ENCODE measurements at regions not wholly inside any gene's neighbourhood (a gene's known extent, or its start where the extent isn't known, plus 50 kb on each side); places are given as distances from the start of the nearest gene placed in this dataset.

GRCh38 chr18:8969639-8970390 is 132.7 kb upstream of the NDUFV2 start:
- H3K27me3 Mint-ChIP-seq: peaks cover 39% of the 10 kb centered on the region
- ATAC-seq (replicated peaks; ENCODE audit: extremely low read depth, poor library complexity, severe bottlenecking) (no peak), DNase-seq (ENCODE audit: low spot score in 2 of 2) (no peak)
- H3K36me3 Mint-ChIP-seq (ENCODE audit: insufficient read depth): no peaks in the 10 kb centered on the region
- no peaks in the 10 kb centered on the region for H3K4me1 Mint-ChIP-seq
- H3K4me3 Mint-ChIP-seq: no peak overlapping the region
- no peak overlapping the region for H3K27ac Mint-ChIP-seq (ENCODE audit: low read depth)
- H3K9me3 Mint-ChIP-seq: peaks cover 4% of the 10 kb centered on the region

- H3K4me3 Mint-ChIP-seq: no peak overlapping the region
- DNase-seq (ENCODE audit: low spot score in 2 of 2): no peak
- H3K9me3 Mint-ChIP-seq: peaks cover 4% of the 10 kb centered on the region
- no peaks in the 10 kb centered on the region for H3K4me1 Mint-ChIP-seq
- no peak for ATAC-seq (replicated peaks; ENCODE audit: extremely low read depth, poor library complexity, severe bottlenecking)
- H3K36me3 Mint-ChIP-seq (ENCODE audit: insufficient read depth): no peaks in the 10 kb centered on the region
- H3K27me3 Mint-ChIP-seq: peaks cover 39% of the 10 kb centered on the region
- no peak overlapping the region for H3K27ac Mint-ChIP-seq (ENCODE audit: low read depth)
Measured at GRCh38 chr18:8970843-8971242, 131.7 kb upstream of the NDUFV2 start.

GRCh38 chr18:8972116-8972515 is 130.4 kb upstream of the NDUFV2 start:
- H3K27me3 Mint-ChIP-seq: peaks cover 31% of the 10 kb centered on the region
- H3K4me1 Mint-ChIP-seq: no peaks in the 10 kb centered on the region
- H3K4me3 Mint-ChIP-seq: no peak overlapping the region
- ATAC-seq (replicated peaks; ENCODE audit: extremely low read depth, poor library complexity, severe bottlenecking) (no peak), DNase-seq (ENCODE audit: low spot score in 2 of 2) (no peak)
- no peak overlapping the region for H3K27ac Mint-ChIP-seq (ENCODE audit: low read depth)
- H3K9me3 Mint-ChIP-seq: peaks cover 4% of the 10 kb centered on the region
- H3K36me3 Mint-ChIP-seq (ENCODE audit: insufficient read depth): no peaks in the 10 kb centered on the region

GRCh38 chr18:8974279-8974678 is 128.2 kb upstream of the NDUFV2 start:
- H3K9me3 Mint-ChIP-seq: peaks cover 4% of the 10 kb centered on the region

GRCh38 chr18:8974696-8975095 is 127.8 kb upstream of the NDUFV2 start:
- ATAC-seq (replicated peaks; ENCODE audit: extremely low read depth, poor library complexity, severe bottlenecking) (no peak), DNase-seq (ENCODE audit: low spot score in 2 of 2) (no peak)
- Mint-ChIP-seq H3K27me3 (peaks cover 27% of the 10 kb centered on the region), H3K9me3 (peaks cover 4% of the 10 kb centered on the region), H3K4me3 (no peak overlapping the region), H3K27ac (ENCODE audit: low read depth) (no peak overlapping the region), H3K36me3 (ENCODE audit: insufficient read depth) (no peaks in the 10 kb centered on the region), H3K4me1 (no peaks in the 10 kb centered on the region)

More at GRCh38 chr18:8974279-8974678, 128.2 kb upstream of the NDUFV2 start:
- Mint-ChIP-seq H3K4me1 (no peaks in the 10 kb centered on the region), H3K4me3 (no peak overlapping the region), H3K36me3 (ENCODE audit: insufficient read depth) (no peaks in the 10 kb centered on the region), H3K27ac (ENCODE audit: low read depth) (no peak overlapping the region), H3K27me3 (peaks cover 23% of the 10 kb centered on the region)
- ATAC-seq (replicated peaks; ENCODE audit: extremely low read depth, poor library complexity, severe bottlenecking) (no peak), DNase-seq (ENCODE audit: low spot score in 2 of 2) (no peak)

- no peak for ATAC-seq (replicated peaks; ENCODE audit: extremely low read depth, poor library complexity, severe bottlenecking)
- peaks cover 4% of the 10 kb centered on the region for H3K9me3 Mint-ChIP-seq
- H3K27me3 Mint-ChIP-seq: peaks cover 37% of the 10 kb centered on the region
- H3K27ac Mint-ChIP-seq (ENCODE audit: low read depth): no peak overlapping the region
- H3K4me1 Mint-ChIP-seq: no peaks in the 10 kb centered on the region
- no peaks in the 10 kb centered on the region for H3K36me3 Mint-ChIP-seq (ENCODE audit: insufficient read depth)
- no peak for DNase-seq (ENCODE audit: low spot score in 2 of 2)
- no peak overlapping the region for H3K4me3 Mint-ChIP-seq
Measured at GRCh38 chr18:8975624-8976023, 126.9 kb upstream of the NDUFV2 start.

GRCh38 chr18:8976606-8977005 is 125.9 kb upstream of the NDUFV2 start:
- H3K36me3 Mint-ChIP-seq (ENCODE audit: insufficient read depth): no peaks in the 10 kb centered on the region
- DNase-seq (ENCODE audit: low spot score in 2 of 2) (no peak), ATAC-seq (replicated peaks; ENCODE audit: extremely low read depth, poor library complexity, severe bottlenecking) (no peak)
- peaks cover 37% of the 10 kb centered on the region for H3K27me3 Mint-ChIP-seq
- H3K27ac Mint-ChIP-seq (ENCODE audit: low read depth): no peak overlapping the region
- H3K4me3 Mint-ChIP-seq: no peak overlapping the region
- H3K9me3 Mint-ChIP-seq: peaks cover 4% of the 10 kb centered on the region
- H3K4me1 Mint-ChIP-seq: no peaks in the 10 kb centered on the region

- Mint-ChIP-seq H3K27ac (ENCODE audit: low read depth) (no peak overlapping the region), H3K9me3 (peaks cover 4% of the 10 kb centered on the region), H3K4me3 (no peak overlapping the region), H3K27me3 (peaks cover 37% of the 10 kb centered on the region), H3K36me3 (ENCODE audit: insufficient read depth) (no peaks in the 10 kb centered on the region), H3K4me1 (no peaks in the 10 kb centered on the region)
- DNase-seq (ENCODE audit: low spot score in 2 of 2) (no peak), ATAC-seq (replicated peaks; ENCODE audit: extremely low read depth, poor library complexity, severe bottlenecking) (no peak)
Measured at GRCh38 chr18:8977166-8977565, 125.3 kb upstream of the NDUFV2 start.

GRCh38 chr18:8977701-8978100 is 124.8 kb upstream of the NDUFV2 start:
- ATAC-seq (replicated peaks; ENCODE audit: extremely low read depth, poor library complexity, severe bottlenecking) (no peak), DNase-seq (ENCODE audit: low spot score in 2 of 2) (no peak)
- Mint-ChIP-seq H3K4me3 (no peak overlapping the region), H3K9me3 (peaks cover 3% of the 10 kb centered on the region), H3K27ac (ENCODE audit: low read depth) (no peak overlapping the region), H3K36me3 (ENCODE audit: insufficient read depth) (no peaks in the 10 kb centered on the region), H3K4me1 (no peaks in the 10 kb centered on the region), H3K27me3 (peaks cover 33% of the 10 kb centered on the region)

- DNase-seq (ENCODE audit: low spot score in 2 of 2) (no peak), ATAC-seq (replicated peaks; ENCODE audit: extremely low read depth, poor library complexity, severe bottlenecking) (no peak)
- Mint-ChIP-seq H3K36me3 (ENCODE audit: insufficient read depth) (no peaks in the 10 kb centered on the region), H3K27me3 (peaks cover 26% of the 10 kb centered on the region), H3K9me3 (no peaks in the 10 kb centered on the region), H3K4me1 (no peaks in the 10 kb centered on the region), H3K27ac (ENCODE audit: low read depth) (no peak overlapping the region), H3K4me3 (no peak overlapping the region)
Measured at GRCh38 chr18:8978394-8978793, 124.1 kb upstream of the NDUFV2 start.

GRCh38 chr18:8979258-8979988 is 123.1 kb upstream of the NDUFV2 start:
- H3K27me3 Mint-ChIP-seq: peaks cover 16% of the 10 kb centered on the region
- ATAC-seq (replicated peaks; ENCODE audit: extremely low read depth, poor library complexity, severe bottlenecking) (no peak), DNase-seq (ENCODE audit: low spot score in 2 of 2) (no peak)
- H3K4me1 Mint-ChIP-seq: no peaks in the 10 kb centered on the region
- no peak overlapping the region for H3K4me3 Mint-ChIP-seq
- peaks cover 2% of the 10 kb centered on the region for H3K36me3 Mint-ChIP-seq (ENCODE audit: insufficient read depth)
- no peaks in the 10 kb centered on the region for H3K9me3 Mint-ChIP-seq
- H3K27ac Mint-ChIP-seq (ENCODE audit: low read depth): no peak overlapping the region

- H3K4me3 Mint-ChIP-seq: no peak overlapping the region
- DNase-seq (ENCODE audit: low spot score in 2 of 2): no peak
- H3K27me3 Mint-ChIP-seq: peaks cover 14% of the 10 kb centered on the region
- no peaks in the 10 kb centered on the region for H3K4me1 Mint-ChIP-seq
- H3K27ac Mint-ChIP-seq (ENCODE audit: low read depth): no peak overlapping the region
- ATAC-seq (replicated peaks; ENCODE audit: extremely low read depth, poor library complexity, severe bottlenecking): no peak
- peaks cover 2% of the 10 kb centered on the region for H3K36me3 Mint-ChIP-seq (ENCODE audit: insufficient read depth)
- H3K9me3 Mint-ChIP-seq: no peaks in the 10 kb centered on the region
Measured at GRCh38 chr18:8980496-8980895, 122.0 kb upstream of the NDUFV2 start.

GRCh38 chr18:8980918-8981317 is 121.6 kb upstream of the NDUFV2 start:
- peaks cover 14% of the 10 kb centered on the region for H3K27me3 Mint-ChIP-seq
- H3K36me3 Mint-ChIP-seq (ENCODE audit: insufficient read depth): peaks cover 2% of the 10 kb centered on the region
- no peaks in the 10 kb centered on the region for H3K9me3 Mint-ChIP-seq
- DNase-seq (ENCODE audit: low spot score in 2 of 2) (no peak), ATAC-seq (replicated peaks; ENCODE audit: extremely low read depth, poor library complexity, severe bottlenecking) (no peak)
- H3K27ac Mint-ChIP-seq (ENCODE audit: low read depth): no peak overlapping the region
- no peaks in the 10 kb centered on the region for H3K4me1 Mint-ChIP-seq
- no peak overlapping the region for H3K4me3 Mint-ChIP-seq
